Activated T-helper 9 cell treated with anti-CD3 and anti-CD28 coated beads, Interleukin-2, amount 50 U/mL, for 16 hours (primary cell): ENCODE measurements at regions not wholly inside any gene's neighbourhood (a gene's known extent, or its start where the extent isn't known, plus 50 kb on each side); places are given as distances from the start of the nearest gene placed in this dataset.
"Not testable (repeated sequence)": the region's sequence is repeated elsewhere in the genome, so short reads cannot be mapped to it uniquely, and the experiment has no call there.

Source experiments
- DNase-seq: peaks from one replicate; pipeline ENCODE4 v3.0.0-alpha.2; 2020; ENCODE audit warnings: low read depth

DNA sequence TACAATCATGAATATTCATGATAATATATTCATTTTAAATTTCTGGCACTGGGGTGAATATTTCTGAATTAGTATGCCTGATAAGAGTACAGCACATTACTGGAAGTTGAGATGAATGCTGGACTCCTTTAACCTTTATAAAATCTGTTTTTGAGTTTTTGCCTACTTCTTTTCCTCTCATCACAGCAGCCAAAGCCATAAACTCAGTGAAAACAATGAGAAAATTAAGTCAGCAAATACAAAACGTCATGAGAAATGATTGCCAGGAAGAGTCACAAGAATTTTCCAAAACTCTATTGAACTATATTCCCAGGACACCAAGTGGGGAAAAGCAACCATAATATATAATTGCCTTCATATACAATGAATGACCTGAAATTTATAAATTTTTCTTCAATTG lies 837.6 kb downstream of the TBC1D32 start:
- DNase-seq, result no peak

DNA sequence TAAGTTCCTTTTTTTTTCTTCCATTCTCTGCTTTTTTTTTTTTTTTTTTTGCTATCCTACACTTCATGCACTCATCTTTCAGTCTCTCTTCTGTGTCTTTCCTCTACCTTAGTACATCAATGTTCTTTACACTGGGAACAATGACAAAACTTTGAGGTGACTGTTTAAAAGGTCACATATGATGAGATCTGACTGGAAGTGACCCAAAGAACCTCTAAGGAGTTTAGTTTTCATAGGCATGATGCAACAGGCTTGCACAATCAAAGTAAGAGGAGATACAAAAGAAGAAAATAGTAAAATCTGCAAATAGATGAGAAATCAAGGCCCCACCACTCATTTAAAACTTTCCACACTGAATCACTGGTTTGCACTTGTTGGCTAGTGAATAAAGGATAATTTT lies 840.8 kb downstream of the TBC1D32 start:
- DNase-seq, result no peak

DNA sequence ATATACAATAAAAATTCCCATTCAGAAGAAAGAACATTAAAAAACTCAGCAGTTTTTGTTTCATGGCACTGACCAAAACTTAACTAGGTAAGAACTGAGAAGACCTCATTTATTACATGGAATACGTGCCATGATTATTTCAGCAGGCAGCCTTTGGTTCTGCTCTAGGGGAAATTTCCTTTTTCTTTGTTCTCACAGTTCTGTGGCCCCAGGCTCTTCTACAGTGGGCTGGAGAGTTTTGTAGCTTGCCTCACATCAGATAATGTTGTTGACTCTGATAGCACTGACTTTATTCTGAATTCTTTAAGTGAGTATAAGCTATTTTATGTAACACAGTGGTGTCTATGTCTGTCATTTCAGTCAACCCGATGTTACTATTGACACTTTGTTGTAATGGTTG lies 844.3 kb downstream of the TBC1D32 start:
- no peak for DNase-seq

- no peak for DNase-seq
These were observed 850.1 kb downstream of the TBC1D32 start for GRCh38 chr6:120484146-120484545.

DNA sequence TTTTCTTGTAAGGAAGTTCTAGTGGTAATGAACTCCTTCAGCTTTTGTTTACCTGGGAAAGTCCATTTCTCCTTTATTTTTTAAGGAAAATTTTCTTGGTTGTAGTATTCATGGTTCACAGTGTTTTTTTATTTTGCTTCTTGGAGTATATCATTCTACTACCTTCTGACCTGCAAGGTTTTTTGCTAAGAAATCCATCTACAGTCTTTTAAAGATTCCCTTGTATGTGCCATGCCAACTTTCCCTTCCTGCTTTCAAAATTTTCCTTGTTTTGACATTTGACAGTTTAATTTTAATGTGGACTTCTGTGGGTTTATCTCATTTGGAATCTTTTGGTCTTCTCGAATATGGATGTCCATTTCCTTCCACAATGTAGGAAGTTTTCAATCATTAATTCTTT lies 855.6 kb downstream of the TBC1D32 start:
- DNase-seq, result no peak

GRCh38 chr6:120473804-120474203 lies 860.5 kb downstream of the TBC1D32 start:
- no peak for DNase-seq

- no peak for DNase-seq
These were observed 865.8 kb downstream of the TBC1D32 start for GRCh38 chr6:120468486-120468885.

DNA sequence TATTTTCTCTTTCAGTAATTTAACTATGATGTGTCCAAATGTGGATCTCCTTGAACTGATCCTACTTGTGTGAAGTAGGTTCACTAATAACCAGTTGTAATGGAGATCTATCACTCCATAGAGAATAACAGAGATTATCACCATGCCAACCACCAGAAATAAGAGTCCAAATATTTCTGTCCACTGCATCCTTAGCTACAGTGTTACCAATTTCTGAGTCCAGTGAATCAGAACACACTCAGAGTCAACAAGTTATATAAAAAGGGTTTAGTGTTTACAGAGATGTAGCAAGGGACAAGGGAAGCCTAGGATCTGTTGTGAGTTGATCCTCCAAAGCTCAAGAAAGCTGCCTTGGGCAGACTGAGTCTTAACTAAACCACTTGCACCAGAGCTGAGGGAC lies 882.8 kb downstream of the TBC1D32 start:
- DNase-seq, result no peak

- DNase-seq, result no peak
These were observed 886.7 kb downstream of the TBC1D32 start for GRCh38 chr6:120447605-120448004.

- not testable (repeated sequence) for DNase-seq
These were observed 901.4 kb downstream of the TBC1D32 start for GRCh38 chr6:120432840-120433239.

- DNase-seq, result no peak
These were observed 902.4 kb downstream of the TBC1D32 start for GRCh38 chr6:120431841-120432240.

DNA sequence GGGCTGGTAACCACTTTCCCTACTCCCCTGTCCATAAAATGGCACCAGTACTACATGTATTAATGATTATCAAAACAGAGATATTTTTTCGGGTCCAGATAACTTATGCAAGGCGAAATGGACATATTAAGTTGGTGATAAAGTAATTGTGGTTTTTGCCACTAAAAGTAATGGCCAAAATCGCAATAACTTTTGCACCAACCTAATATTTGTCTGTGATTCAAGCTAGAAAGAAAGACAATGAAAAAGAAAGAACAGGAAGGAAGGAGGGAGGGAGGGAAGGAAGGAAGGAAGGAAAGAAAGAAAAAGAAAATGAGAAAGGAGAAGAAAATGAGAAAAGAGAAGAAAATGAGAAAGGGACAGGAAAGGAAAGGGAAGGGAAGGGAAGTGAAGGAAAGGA lies 922.9 kb downstream of the TBC1D32 start:
- no peak for DNase-seq

DNA sequence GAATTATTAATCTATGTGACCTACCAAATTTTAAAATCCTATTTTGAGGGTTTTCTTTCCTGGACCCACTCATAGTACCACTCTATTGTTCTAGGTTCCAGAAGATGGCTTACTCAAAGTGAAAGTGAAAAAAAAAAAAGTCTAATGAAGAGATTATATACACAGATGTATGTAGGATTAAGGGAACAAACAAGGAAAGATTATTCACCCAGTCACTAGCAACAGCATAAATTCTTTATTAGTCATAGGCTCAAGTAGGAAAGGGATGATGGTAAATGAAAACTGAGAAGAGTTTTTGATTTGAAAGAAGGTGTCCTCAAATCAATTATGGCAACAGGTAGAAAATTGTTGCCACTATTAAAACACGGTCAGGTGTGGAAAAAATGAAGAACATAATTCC lies 923.7 kb downstream of the TBC1D32 start:
- DNase-seq, result no peak

GRCh38 chr6:120407696-120408095 lies 926.6 kb downstream of the TBC1D32 start:
- no peak for DNase-seq

DNA sequence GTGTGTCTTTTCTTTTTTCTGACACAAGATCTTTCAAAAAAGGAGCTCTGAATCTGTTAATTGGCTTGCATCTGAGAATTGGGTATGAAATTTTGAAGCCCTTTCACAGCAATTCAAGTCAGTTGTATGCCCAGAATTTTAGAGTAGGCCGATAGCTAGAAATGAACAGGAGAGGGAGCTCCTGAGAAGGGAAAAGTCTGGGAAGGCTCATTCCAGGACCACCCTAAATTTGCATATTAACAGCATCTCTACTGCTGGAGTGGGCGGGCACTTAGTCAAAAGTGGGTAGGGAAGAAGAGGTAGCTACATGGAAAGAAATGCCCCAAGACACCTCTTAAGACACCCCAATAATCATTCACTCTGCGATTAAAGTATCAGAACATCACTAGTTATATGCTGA lies 928.3 kb downstream of the TBC1D32 start:
- no peak for DNase-seq

- DNase-seq, result no peak
These were observed 938.5 kb downstream of the TBC1D32 start for GRCh38 chr6:120395784-120396183.

DNA sequence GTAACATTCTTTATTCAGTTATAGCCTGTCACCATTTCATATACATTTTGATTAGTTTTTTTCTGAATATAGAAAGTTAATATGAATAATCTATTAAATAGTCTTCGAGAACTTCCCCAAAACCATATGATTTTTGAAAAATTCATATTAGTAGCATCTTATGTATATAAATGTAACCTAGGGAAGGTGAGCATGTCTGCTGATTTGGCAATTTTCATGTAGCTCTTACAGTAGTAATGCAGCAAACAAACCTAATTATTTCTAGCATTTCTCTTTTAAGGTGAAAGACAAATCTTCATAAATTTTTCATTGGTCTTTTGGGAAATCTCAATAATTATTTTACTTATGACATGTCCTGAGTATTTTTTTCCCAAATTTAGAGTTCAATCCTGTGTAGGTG lies 939.0 kb downstream of the TBC1D32 start:
- DNase-seq, result no peak

GRCh38 chr6:120392941-120393340 lies 941.3 kb downstream of the TBC1D32 start:
- DNase-seq, result no peak

- no peak for DNase-seq
These were observed 949.6 kb downstream of the TBC1D32 start for GRCh38 chr6:120384671-120385070.

DNA sequence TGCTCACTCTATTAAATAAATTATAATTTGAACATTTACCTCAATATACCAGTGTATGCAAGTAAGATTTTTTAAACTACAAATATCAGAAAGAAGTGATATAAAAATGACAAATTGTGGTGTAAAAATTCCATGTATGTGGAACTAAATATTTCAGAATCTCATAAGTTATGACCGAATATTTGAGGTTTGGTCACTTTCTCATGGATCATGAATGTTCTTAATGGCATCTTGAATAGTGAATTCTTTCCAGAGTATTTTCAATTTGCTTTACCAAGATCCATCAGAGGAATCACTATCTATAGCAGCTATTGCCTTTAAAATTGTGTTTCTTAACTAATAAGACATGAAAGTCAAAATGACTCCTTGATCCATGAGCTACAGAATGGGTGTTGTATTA lies 950.6 kb downstream of the TBC1D32 start:
- DNase-seq, result no peak

GRCh38 chr6:120378582-120379220 lies 955.6 kb downstream of the TBC1D32 start:
- DNase-seq, result no peak

DNA sequence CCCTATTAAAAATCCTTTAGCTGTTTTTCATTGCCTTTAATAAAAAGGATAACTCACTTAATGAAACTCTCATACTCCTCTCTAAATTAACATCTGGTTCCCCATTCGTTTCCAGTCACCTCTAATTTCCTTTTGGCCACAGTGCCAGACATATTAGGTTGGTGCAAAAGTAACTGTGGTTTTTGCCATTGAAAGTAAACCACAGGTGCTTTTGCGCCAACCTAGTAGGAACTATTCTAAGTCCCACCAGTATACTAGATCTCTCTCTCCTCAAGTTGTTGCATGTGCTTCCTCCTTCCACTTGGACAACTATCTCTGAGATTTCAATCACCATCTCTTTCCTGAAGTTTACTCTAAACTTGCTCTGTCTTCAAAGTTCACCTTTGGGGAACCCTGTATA lies 961.1 kb downstream of the TBC1D32 start:
- no peak for DNase-seq

- DNase-seq, result no peak
These were observed 970.9 kb downstream of the TBC1D32 start for GRCh38 chr6:120363429-120363828.

DNA sequence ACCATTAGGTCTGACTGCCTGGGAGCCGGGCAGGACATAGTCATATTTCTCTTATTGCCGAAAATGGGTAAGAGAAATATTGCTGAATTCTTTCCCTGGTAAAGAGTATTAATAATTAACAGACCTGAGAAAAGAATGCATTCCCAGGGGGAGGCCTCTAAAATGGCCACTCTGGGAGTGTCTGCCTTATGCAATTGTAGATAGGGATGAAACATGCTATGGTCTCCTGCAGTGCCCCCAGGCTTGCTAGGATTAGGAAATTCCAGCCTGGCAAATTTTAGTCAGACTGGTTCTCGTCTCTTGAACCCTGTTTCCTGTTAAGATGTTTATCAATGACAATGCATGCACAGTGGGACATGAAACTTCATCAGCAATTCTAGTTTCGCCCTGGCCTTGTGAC lies 975.7 kb downstream of the TBC1D32 start:
- DNase-seq, result not testable (repeated sequence)

GRCh38 chr6:120357447-120357846 lies 976.8 kb downstream of the TBC1D32 start:
- DNase-seq, result no peak
